Mesothelial cell of epicardium (in vitro differentiated cells): ENCODE measurements at regions not wholly inside any gene's neighbourhood (a gene's known extent, or its start where the extent isn't known, plus 50 kb on each side); places are given as distances from the start of the nearest gene placed in this dataset.

Experiments
- DNase-seq, 2 experiments: peaks; one replicate each; pipeline ENCODE4 v3.0.0; 2021; ENCODE audit warnings: low spot score in 2 of 2; ENCODE audit not compliant: unreplicated experiment in 2 of 2
- H3K27ac Mint-ChIP-seq: 2 replicates; pipeline ENCODE4 v1.8.0; 2021; ENCODE audit warnings: mixed read lengths
- H3K27me3 Mint-ChIP-seq: 2 replicates; pipeline ENCODE4 v1.8.0; 2021; ENCODE audit warnings: low read depth, mixed read lengths
- H3K36me3 Mint-ChIP-seq: 2 replicates; pipeline ENCODE4 v1.8.0; 2021; ENCODE audit warnings: mixed read lengths
- H3K4me1 Mint-ChIP-seq: 2 replicates; pipeline ENCODE4 v1.8.0; 2021; ENCODE audit warnings: mixed read lengths
- H3K4me3 Mint-ChIP-seq: 2 replicates; pipeline ENCODE4 v1.8.0; 2021; ENCODE audit warnings: mild to moderate bottlenecking, moderate library complexity, mixed read lengths
- H3K9me3 Mint-ChIP-seq: 2 replicates; pipeline ENCODE4 v1.8.0; 2021; ENCODE audit warnings: mixed read lengths
- TF ChIP-seq, protein P1 (sequence below): fragments of 200-600 bp; sonication (generic); IDR thresholded peaks from one replicate; pipeline ENCODE4 v1.5.0; 2021; ENCODE audit warnings: antibody characterized with exemption; ENCODE audit not compliant: unreplicated experiment

DNA sequence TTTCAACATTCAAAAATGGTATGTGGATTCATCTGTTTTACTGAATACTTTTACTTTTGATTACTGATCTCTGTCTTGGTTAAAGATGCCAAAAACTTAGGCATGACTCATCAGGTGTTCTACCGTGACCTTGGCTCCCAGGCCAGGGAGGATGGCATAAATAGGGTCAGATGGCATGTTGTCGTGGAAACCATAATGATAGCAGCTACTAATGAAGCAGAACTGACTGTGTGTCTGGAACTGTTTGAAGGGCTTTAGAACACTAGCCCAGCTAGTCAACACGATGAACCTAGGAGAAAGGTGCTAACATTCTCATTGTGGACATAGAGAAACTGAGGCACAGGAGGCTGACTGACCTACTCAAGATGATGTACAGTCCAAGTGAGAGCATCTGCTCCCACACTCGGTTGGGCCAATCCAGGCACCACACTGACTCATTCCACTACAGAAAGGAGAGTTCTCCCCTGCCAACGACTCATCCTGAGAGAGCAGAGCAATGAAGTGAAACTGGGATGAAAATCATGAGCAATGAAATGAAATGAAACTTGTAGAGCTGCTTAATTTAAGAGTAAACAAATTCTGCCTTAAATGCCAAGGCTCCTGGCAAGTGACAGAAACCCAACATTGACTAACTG is 116.0 kb downstream of the TENT4A start:
- Mint-ChIP-seq H3K27me3 (peaks cover 46% of the 10 kb centered on the region), H3K4me1 (no peaks in the 10 kb centered on the region), H3K36me3 (no peaks in the 10 kb centered on the region), H3K9me3 (peaks cover 7% of the 10 kb centered on the region), H3K27ac (no peak overlapping the region), H3K4me3 (no peak overlapping the region)
- DNase-seq = no peak
- TF ChIP-seq, protein P1, sequence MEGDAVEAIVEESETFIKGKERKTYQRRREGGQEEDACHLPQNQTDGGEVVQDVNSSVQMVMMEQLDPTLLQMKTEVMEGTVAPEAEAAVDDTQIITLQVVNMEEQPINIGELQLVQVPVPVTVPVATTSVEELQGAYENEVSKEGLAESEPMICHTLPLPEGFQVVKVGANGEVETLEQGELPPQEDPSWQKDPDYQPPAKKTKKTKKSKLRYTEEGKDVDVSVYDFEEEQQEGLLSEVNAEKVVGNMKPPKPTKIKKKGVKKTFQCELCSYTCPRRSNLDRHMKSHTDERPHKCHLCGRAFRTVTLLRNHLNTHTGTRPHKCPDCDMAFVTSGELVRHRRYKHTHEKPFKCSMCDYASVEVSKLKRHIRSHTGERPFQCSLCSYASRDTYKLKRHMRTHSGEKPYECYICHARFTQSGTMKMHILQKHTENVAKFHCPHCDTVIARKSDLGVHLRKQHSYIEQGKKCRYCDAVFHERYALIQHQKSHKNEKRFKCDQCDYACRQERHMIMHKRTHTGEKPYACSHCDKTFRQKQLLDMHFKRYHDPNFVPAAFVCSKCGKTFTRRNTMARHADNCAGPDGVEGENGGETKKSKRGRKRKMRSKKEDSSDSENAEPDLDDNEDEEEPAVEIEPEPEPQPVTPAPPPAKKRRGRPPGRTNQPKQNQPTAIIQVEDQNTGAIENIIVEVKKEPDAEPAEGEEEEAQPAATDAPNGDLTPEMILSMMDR = no peak

DNA sequence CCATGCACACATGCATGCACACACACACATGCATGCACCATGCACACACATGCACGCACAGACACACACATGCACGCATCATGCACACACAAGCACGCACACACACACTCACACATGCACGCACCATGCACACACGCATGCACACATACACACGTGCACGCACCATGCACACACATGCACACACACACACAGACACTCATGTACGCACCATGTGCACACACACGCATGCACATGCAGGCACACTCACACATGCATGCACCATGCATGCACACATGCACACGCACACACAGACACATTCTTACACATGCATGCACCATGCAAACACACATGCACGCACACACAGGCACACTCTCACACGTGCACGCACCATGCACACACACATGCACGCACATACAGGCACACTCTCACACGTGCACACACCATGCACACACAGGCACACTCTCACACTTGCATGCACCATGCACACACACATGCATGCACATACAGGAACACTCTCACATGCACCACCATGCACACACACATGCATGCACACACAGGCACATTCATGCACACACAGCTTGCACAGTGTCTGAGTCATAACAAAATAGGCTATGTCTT is 117.5 kb downstream of the TENT4A start:
- Mint-ChIP-seq H3K4me3 (no peak overlapping the region), H3K4me1 (no peaks in the 10 kb centered on the region), H3K9me3 (peaks cover 7% of the 10 kb centered on the region), H3K36me3 (no peaks in the 10 kb centered on the region), H3K27ac (no peak overlapping the region), H3K27me3 (peaks cover 39% of the 10 kb centered on the region)
- no peak for DNase-seq
- TF ChIP-seq, protein P1 = no peak

DNA sequence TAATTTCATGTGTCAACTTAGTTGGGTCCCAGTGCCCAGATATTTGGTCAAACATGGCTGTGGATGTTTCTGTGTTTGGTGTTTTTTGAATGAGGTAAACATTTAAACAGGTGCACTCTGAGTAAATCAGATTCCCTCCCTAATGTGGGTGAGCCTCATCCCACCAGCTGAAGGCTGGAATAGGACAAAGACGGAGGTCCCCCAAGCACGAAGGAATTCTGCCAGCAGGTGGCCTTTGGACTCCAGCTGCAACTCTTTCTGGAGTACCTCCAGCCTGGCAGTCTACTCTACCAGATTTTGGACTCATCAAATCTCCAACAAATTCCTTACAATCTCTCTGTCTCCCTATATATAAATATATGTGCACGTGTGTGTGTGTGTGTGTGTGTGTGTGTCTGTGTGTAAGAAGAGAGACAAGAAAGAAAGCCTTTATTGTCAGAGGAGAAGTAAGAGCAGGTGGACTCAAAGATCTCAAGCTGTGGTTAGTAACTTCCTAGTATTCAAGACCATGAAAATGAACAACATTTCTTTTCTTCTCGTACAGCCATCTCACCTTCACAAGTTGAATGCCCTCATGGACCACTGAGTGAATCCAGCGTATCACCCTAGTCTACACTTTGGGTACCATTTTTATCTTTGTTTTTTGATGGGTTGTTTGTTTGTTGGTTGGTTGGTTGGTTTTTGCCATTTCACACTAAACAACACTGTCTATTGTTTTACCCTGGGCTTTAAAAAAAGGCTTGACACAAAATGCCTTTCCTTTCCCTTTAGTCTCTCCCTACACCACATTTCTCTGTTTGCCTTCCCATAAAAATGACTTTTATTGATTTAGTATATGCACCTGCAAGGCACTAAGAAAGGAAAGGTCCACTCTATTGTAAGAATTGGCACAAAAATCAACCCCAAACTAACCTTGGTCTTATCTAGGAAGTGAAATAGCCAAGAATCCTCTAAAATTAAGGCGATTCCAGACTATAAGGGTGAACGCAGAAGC is 118.7 kb downstream of the TENT4A start:
- no peak for DNase-seq
- Mint-ChIP-seq H3K9me3 (peaks cover 10% of the 10 kb centered on the region), H3K4me3 (no peak overlapping the region), H3K4me1 (no peaks in the 10 kb centered on the region), H3K36me3 (no peaks in the 10 kb centered on the region), H3K27me3 (peaks cover 30% of the 10 kb centered on the region), H3K27ac (no peak overlapping the region)
- TF ChIP-seq, protein P1 = no peak

DNA sequence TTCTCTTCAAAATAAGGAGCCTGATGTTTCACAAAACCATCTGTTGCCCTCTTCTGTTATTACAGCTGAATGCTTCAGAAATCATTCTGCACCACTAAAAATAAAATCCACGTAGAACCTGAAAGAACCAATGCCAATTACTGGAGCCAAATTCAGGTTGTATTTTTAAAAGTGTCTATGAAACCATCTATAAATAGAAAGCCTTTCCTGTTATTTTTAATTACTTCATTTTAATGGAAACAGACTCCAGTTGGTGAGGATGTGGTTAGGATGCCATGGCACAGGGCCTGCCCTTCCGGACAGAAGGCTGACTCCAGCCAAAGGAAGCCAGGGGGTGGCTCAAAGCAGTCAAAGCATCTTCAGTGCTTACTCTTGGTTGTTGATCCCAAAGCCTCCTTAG is 119.8 kb downstream of the TENT4A start:
- DNase-seq = no peak
- TF ChIP-seq, protein P1 = no peak
- Mint-ChIP-seq H3K4me1 (no peaks in the 10 kb centered on the region), H3K27ac (no peak overlapping the region), H3K9me3 (peaks cover 15% of the 10 kb centered on the region), H3K36me3 (no peaks in the 10 kb centered on the region), H3K27me3 (peaks cover 23% of the 10 kb centered on the region), H3K4me3 (no peak overlapping the region)

DNA sequence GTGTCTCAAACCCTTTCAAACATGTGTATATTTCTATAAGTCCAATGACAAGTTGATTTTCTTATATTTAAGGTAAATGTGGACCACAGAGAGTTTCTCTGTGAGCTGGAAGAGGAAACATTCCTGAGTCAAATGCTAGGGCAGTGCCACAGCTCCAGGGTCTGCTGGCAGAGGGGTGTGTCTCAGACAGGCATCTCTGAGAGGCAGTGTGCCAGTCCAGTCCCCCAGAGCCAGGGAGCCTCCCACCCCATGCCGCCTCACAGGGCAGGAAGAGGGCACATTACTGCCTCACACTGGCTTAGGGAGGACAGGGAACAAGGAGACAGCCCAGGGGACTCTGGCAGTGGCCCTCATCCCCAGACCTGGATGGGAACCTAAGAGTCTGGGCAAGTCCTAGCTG is 120.2 kb downstream of the TENT4A start:
- Mint-ChIP-seq H3K9me3 (peaks cover 15% of the 10 kb centered on the region), H3K27me3 (peaks cover 21% of the 10 kb centered on the region), H3K4me3 (no peak overlapping the region), H3K4me1 (no peaks in the 10 kb centered on the region), H3K36me3 (no peaks in the 10 kb centered on the region), H3K27ac (no peak overlapping the region)
- DNase-seq = no peak
- TF ChIP-seq, protein P1 = no peak
